ENCODE measurements at regions not wholly inside any gene's neighbourhood (a gene's known extent, or its start where the extent isn't known, plus 50 kb on each side); places are given as distances from the start of the nearest gene placed in this dataset.

- H3K4me2 ChIP-seq (ENCODE audit: insufficient read depth in 1 of 2, low read depth in 2 of 2, low read length in 2 of 2) = no peak overlapping the region
- DNase-seq (ENCODE audit: low read depth in 1 of 2, low spot score in 2 of 2) (no peak), FAIRE-seq (no peak)
- no peak overlapping the region for H2BK120ac ChIP-seq (replicated peaks; ENCODE audit: low read depth, low read length)
- H2BK20ac ChIP-seq (ENCODE audit: low read length) = no peak overlapping the region
- H3K27ac ChIP-seq (ENCODE audit: low read depth, low read length) = no peak overlapping the region
- no peaks in the 10 kb centered on the region for H3K9me3 ChIP-seq (ENCODE audit: insufficient read depth in 2 of 2, low read depth in 1 of 2, low read length in 1 of 2)
- no peaks in the 10 kb centered on the region for H3K36me3 ChIP-seq (ENCODE audit: control insufficient read depth in 2 of 4, insufficient read depth in 4 of 4, low read length in 3 of 4)
- H3K27me3 ChIP-seq (replicated peaks in 1 of 4; ENCODE audit: control insufficient read depth in 3 of 4, extremely low read depth in 1 of 4, insufficient read depth in 3 of 4, low read length in 3 of 4) = no peaks in the 10 kb centered on the region
- no peaks in the 10 kb centered on the region for H4K20me1 ChIP-seq (replicated peaks in 1 of 2; ENCODE audit: control insufficient read depth in 1 of 2, insufficient read depth in 2 of 2, low read length in 2 of 2)
- H2BK5ac ChIP-seq (ENCODE audit: low read depth, low read length) = no peak overlapping the region
- no peak overlapping the region for H2BK12ac ChIP-seq (ENCODE audit: low read depth, low read length)
- no peak overlapping the region for H3K23ac ChIP-seq (ENCODE audit: insufficient read length)
- no peak overlapping the region for H2AK5ac ChIP-seq (ENCODE audit: low read depth, low read length)
- H3K14ac ChIP-seq (ENCODE audit: insufficient read length) = no peak overlapping the region
- no peak overlapping the region for H4K5ac ChIP-seq (ENCODE audit: insufficient read length, low read depth, low read length)
- H3K9ac ChIP-seq (replicated peaks in 1 of 4; ENCODE audit: extremely low read depth in 1 of 4, low read depth in 3 of 4, low read length in 3 of 4) = no peak overlapping the region
- H3K4me1 ChIP-seq (replicated peaks in 1 of 4; ENCODE audit: control insufficient read depth in 3 of 4, insufficient read depth in 4 of 4, low read length in 3 of 4) = no peaks in the 10 kb centered on the region
- H3K79me2 ChIP-seq (ENCODE audit: control insufficient read depth in 1 of 2, insufficient read depth in 2 of 2, low read length in 2 of 2) = no peaks in the 10 kb centered on the region
- no peak overlapping the region for H2BK15ac ChIP-seq (ENCODE audit: low read length)
- 91% methylated on average over 11 of the region's 11 CpGs; no CpG with 5 or more reads in 1 of the 2 experiments for WGBS, 2 experiments (ENCODE audit: extremely low coverage in 1 of 2, insufficient coverage in 1 of 2, insufficient read length in 1 of 2, insufficient replicate concordance in 2 of 2, low coverage in 1 of 2, low lambda C conversion rate in 2 of 2, missing lambda C conversion rate in 1 of 2)
- H4K8ac ChIP-seq (ENCODE audit: extremely low read depth, insufficient read depth, low read length) = no peak overlapping the region
- H3K4ac ChIP-seq (replicated peaks; ENCODE audit: insufficient read length, low read depth, low read length) = no peak overlapping the region
- no peak overlapping the region for H4K91ac ChIP-seq (replicated peaks; ENCODE audit: insufficient read length, low read length)
- TF ChIP-seq NANOG (IDR thresholded peaks at IDR 0.05; ENCODE audit: insufficient read depth, low read depth, low read length, poor library complexity, severe bottlenecking) = no peak
- TF ChIP-seq KDM4A (IDR thresholded peaks at IDR 0.05; ENCODE audit: low read depth, low read length, severe bottlenecking) = no peak
- ChIA-PET CTCF (ENCODE audit: partially characterized antibody) (interaction anchor here (0.5 to 1.6 kb wide), 6 partner anchors 24 to 264 kb away, joined by 3 to 4 read pairs (median 3); no protein-coding TSS in a partner anchor), POLR2A (ENCODE audit: partially characterized antibody) (no interaction called here)
- H3K4me3 ChIP-seq (ENCODE audit: extremely low read depth in 1 of 4, insufficient read depth in 2 of 4, low read depth in 3 of 4, low read length in 4 of 4) = no peak overlapping the region
- H3K23me2 ChIP-seq (ENCODE audit: low read depth, low read length) = no peaks in the 10 kb centered on the region
- H2AFZ ChIP-seq (ENCODE audit: low read length) = no peak overlapping the region
- H3K79me1 ChIP-seq (ENCODE audit: low read depth, low read length) = no peaks in the 10 kb centered on the region
- H3K18ac ChIP-seq (ENCODE audit: extremely low read depth, low read length) = no peak overlapping the region
- H3K56ac ChIP-seq (replicated peaks; ENCODE audit: insufficient read length, low read depth, low read length) = no peak overlapping the region
These were observed 189.9 kb upstream of the RBPJ start for GRCh38 chr4:26130841-26131432.

Data from H1 (cell line).